SK-N-SH (cell line): ENCODE measurements at regions not wholly inside any gene's neighbourhood (a gene's known extent, or its start where the extent isn't known, plus 50 kb on each side); places are given as distances from the start of the nearest gene placed in this dataset.
"Not testable (repeated sequence)": the region's sequence is repeated elsewhere in the genome, so short reads cannot be mapped to it uniquely, and the experiment has no call there.

Experiments used
- CTCF ChIA-PET: fragments of 300-600, 350-600 bp; formaldehyde crosslinking; extraction: SDS; loops from one replicate; lab custom pipeline; 2021; lab: Yijun Ruan, JAX
- POLR2A ChIA-PET: fragments of 350-600 bp; sonication (Branson Sonifier 250); formaldehyde crosslinking; extraction: SDS; loops from one replicate; lab custom pipeline; 2020; ENCODE audit warnings: antibody characterized with exemption, inconsistent platforms; lab: Yijun Ruan, JAX
- DNase-seq: peaks from one replicate; pipeline ENCODE4 v3.0.0; 2012
- H2AFZ ChIP-seq: fragments of 200-600 bp; sonication (generic); 2 replicates; pipeline ENCODE4 v1.8.1; 2016; ENCODE audit warnings: antibody characterized with exemption, mild to moderate bottlenecking, low read depth
- H3F3A ChIP-seq: fragments of 200-600 bp; sonication (generic); replicated peaks from 2 replicates; pipeline ENCODE3; 2016; ENCODE audit warnings: antibody characterized with exemption, mild to moderate bottlenecking; ENCODE audit not compliant: insufficient read depth
- H3K27ac ChIP-seq, 2 experiments: fragments of 200-500 bp in 1 of 2; fragments of 200-600 bp in 1 of 2; sonication (Bioruptor generic) in 1 of 2; sonication (generic), shearing (Covaris generic) in 1 of 2; 2 replicates each; pipeline versions ENCODE4 v1.5.1 to v1.6.1; 2014 to 2016; ENCODE audit warnings: low read depth in 2 of 2, inconsistent platforms in 1 of 2, low read length in 1 of 2, mild to moderate bottlenecking in 1 of 2, mixed read lengths in 1 of 2
- H3K27me3 ChIP-seq: fragments of 200-600 bp; sonication (generic), shearing (Covaris generic); 2 replicates; pipeline ENCODE4 v1.6.1; 2016; ENCODE audit warnings: mixed run types; ENCODE audit not compliant: insufficient read depth
- H3K36me3 ChIP-seq, 2 experiments: fragments of 200-500 bp in 1 of 2; fragments of 200-600 bp in 1 of 2; sonication (Bioruptor generic) in 1 of 2; sonication (generic) in 1 of 2; replicated peaks in 1 of 2; 2 replicates each; pipeline versions ENCODE3 to v1.5.1; 2014 to 2016; ENCODE audit warnings: low read length in 1 of 2, mild to moderate bottlenecking in 1 of 2; ENCODE audit not compliant: insufficient read depth in 2 of 2, control insufficient read depth in 1 of 2
- H3K4me1 ChIP-seq, 2 experiments: fragments of 200-500 bp in 1 of 2; fragments of 200-600 bp in 1 of 2; sonication (Bioruptor generic) in 1 of 2; sonication (generic), shearing (Covaris generic) in 1 of 2; 2 replicates each; pipeline versions ENCODE4 v1.5.1 to v1.6.1; 2014 to 2016; ENCODE audit warnings: low read depth in 1 of 2, low read length in 1 of 2, mixed run types in 1 of 2; ENCODE audit not compliant: insufficient read depth in 2 of 2, control insufficient read depth in 1 of 2
- H3K4me2 ChIP-seq: fragments of 200-600 bp; sonication (generic), shearing (Covaris generic); 2 replicates; pipeline ENCODE4 v1.6.1; 2017; ENCODE audit warnings: mixed run types
- H3K4me3 ChIP-seq, 2 experiments: fragments of 200-500 bp in 1 of 2; fragments of 200-600 bp in 1 of 2; sonication (Bioruptor generic) in 1 of 2; sonication (generic), shearing (Covaris generic) in 1 of 2; 2 replicates each; pipeline versions ENCODE4 v1.5.1 to v1.8.1; 2014 to 2016; ENCODE audit warnings: low read depth in 2 of 2, inconsistent platforms in 1 of 2, low read length in 1 of 2, mild to moderate bottlenecking in 1 of 2, mixed read lengths in 1 of 2, moderate library complexity in 1 of 2
- H3K79me2 ChIP-seq: fragments of 200-600 bp; sonication (generic); 2 replicates; pipeline ENCODE4 v1.8.1; 2017; ENCODE audit warnings: mild to moderate bottlenecking; ENCODE audit not compliant: insufficient read depth
- H3K9ac ChIP-seq: fragments of 200-600 bp; sonication (generic); 2 replicates; pipeline ENCODE4 v1.6.1; 2017; ENCODE audit warnings: mixed run types
- H3K9me2 ChIP-seq: fragments of 200-600 bp; sonication (generic); 2 replicates; pipeline ENCODE4 v1.6.1; 2017; ENCODE audit warnings: mixed run types
- H3K9me3 ChIP-seq: fragments of 200-600 bp; sonication (generic); 2 replicates; pipeline ENCODE4 v1.6.1; 2017; ENCODE audit warnings: mixed run types, mild to moderate bottlenecking, moderate library complexity
- H4K20me1 ChIP-seq: fragments of 200-600 bp; sonication (generic); 2 replicates; pipeline ENCODE4 v1.6.1; 2017; ENCODE audit warnings: mild to moderate bottlenecking, mixed run types; ENCODE audit not compliant: insufficient read depth
- ELF1 ChIP-seq: IDR thresholded peaks from 2 replicates; pipeline ENCODE4 v1.4.0; 2012
- FOSL2 ChIP-seq: IDR thresholded peaks from 2 replicates; pipeline ENCODE4 v1.4.0; 2012; ENCODE audit warnings: low read depth, mild to moderate bottlenecking, moderate library complexity, borderline replicate concordance
- FOXM1 ChIP-seq: IDR thresholded peaks from 2 replicates; pipeline ENCODE4 v1.4.0; 2012; ENCODE audit warnings: low read depth, mild to moderate bottlenecking
- JUND ChIP-seq: IDR thresholded peaks from 2 replicates; pipeline ENCODE4 v1.4.0; 2012
- MAX ChIP-seq: IDR thresholded peaks from 2 replicates; pipeline ENCODE4 v1.4.0; 2012; ENCODE audit warnings: low read depth
- NRF1 ChIP-seq: IDR thresholded peaks from 2 replicates; pipeline ENCODE4 v1.6.1; 2012; ENCODE audit warnings: low read depth, mild to moderate bottlenecking, low read length
- PBX3 ChIP-seq: IDR thresholded peaks from 2 replicates; pipeline ENCODE4; 2012
- REST ChIP-seq: IDR thresholded peaks from 2 replicates; pipeline ENCODE4 v1.6.1; 2012; ENCODE audit warnings: mild to moderate bottlenecking, low read depth, low read length, moderate library complexity
- RFX5 ChIP-seq: IDR thresholded peaks from 2 replicates; pipeline ENCODE4 v1.6.1; 2012; ENCODE audit warnings: mild to moderate bottlenecking, improper control_type of control experiment, low read length
- SMC3 ChIP-seq: IDR thresholded peaks from 2 replicates; pipeline ENCODE4 v1.6.1; 2012; ENCODE audit warnings: low read depth, low read length, improper control_type of control experiment
- TAF1 ChIP-seq: IDR thresholded peaks from 2 replicates; pipeline ENCODE4 v1.6.1; 2012; ENCODE audit warnings: low read depth, mild to moderate bottlenecking, low read length, moderate library complexity, borderline replicate concordance
- TCF12 ChIP-seq: IDR thresholded peaks from 2 replicates; pipeline ENCODE4 v1.4.0; 2012
- WGBS: methylation state at CpG from one replicate; pipeline ENCODE4 v1.1.6; 2017; ENCODE audit warnings: low lambda C conversion rate; 5-methylcytosine and 5-hydroxymethylcytosine counted together

- no peak overlapping the region for H3K27ac ChIP-seq
- no peaks in the 10 kb centered on the region for H3K9me3 ChIP-seq
- POLR2A ChIA-PET, result no interaction called here
- no peak overlapping the region for H2AFZ ChIP-seq
- H3K4me1 ChIP-seq, result no peaks in the 10 kb centered on the region
- DNase-seq, result no peak
- no peak overlapping the region for H3K4me2 ChIP-seq
- TF ChIP-seq REST (no peak), NRF1 (no peak), PBX3 (no peak), MAX (no peak), SMC3 (no peak), JUND (no peak)
- no peaks in the 10 kb centered on the region for H4K20me1 ChIP-seq
- CTCF ChIA-PET, result interaction anchor here (3.5 kb wide), 1 partner anchor 11 kb away, joined by 13 read pairs; no protein-coding TSS in a partner anchor
- H3K36me3 ChIP-seq, result no peaks in the 10 kb centered on the region
- no peaks in the 10 kb centered on the region for H3K9me2 ChIP-seq
- H3K4me3 ChIP-seq, result no peak overlapping the region
- H3K27me3 ChIP-seq, result peaks cover 10% of the 10 kb centered on the region; the same call in 1 of the 2 replicates
- no peaks in the 10 kb centered on the region for H3F3A ChIP-seq
- no peaks in the 10 kb centered on the region for H3K79me2 ChIP-seq
- no peak overlapping the region for H3K9ac ChIP-seq
- 42% methylated on average over 2 of the region's 2 CpGs for WGBS
Measured at GRCh38 chrX:109922190-109922589, 80.7 kb upstream of the TMEM164 start.

GRCh38 chrX:109925003-109925402 lies 77.9 kb upstream of the TMEM164 start:
- H3K9me2 ChIP-seq, H3K9ac ChIP-seq, H3K4me3 ChIP-seq, H3K4me1 ChIP-seq, CTCF ChIA-PET, DNase-seq, H3F3A ChIP-seq, H3K36me3 ChIP-seq, H3K79me2 ChIP-seq, H4K20me1 ChIP-seq, POLR2A ChIA-PET, H3K4me2 ChIP-seq, H3K27me3 ChIP-seq, H3K9me3 ChIP-seq, H3K27ac ChIP-seq, H2AFZ ChIP-seq: not testable (repeated sequence)
- WGBS, result 44% methylated on average over 3 of the region's 3 CpGs

GRCh38 chrX:109925656-109926055 lies 77.3 kb upstream of the TMEM164 start:
- H3K9me2 ChIP-seq, result no peaks in the 10 kb centered on the region
- H3K4me3 ChIP-seq, result no peak overlapping the region
- no peak overlapping the region for H3K27ac ChIP-seq
- ChIA-PET POLR2A (no interaction called here), CTCF (no interaction called here)
- no peaks in the 10 kb centered on the region for H3K4me1 ChIP-seq
- H3K79me2 ChIP-seq, result no peaks in the 10 kb centered on the region
- H4K20me1 ChIP-seq, result no peaks in the 10 kb centered on the region
- no peak overlapping the region for H2AFZ ChIP-seq
- H3K9me3 ChIP-seq, result no peaks in the 10 kb centered on the region
- H3K4me2 ChIP-seq, result no peak overlapping the region
- no peaks in the 10 kb centered on the region for H3F3A ChIP-seq
- no peaks in the 10 kb centered on the region; the same call in 1 of the 2 replicates for H3K27me3 ChIP-seq
- TF ChIP-seq PBX3 (no peak), FOSL2 (no peak), FOXM1 (no peak), TCF12 (no peak), RFX5 (no peak), TAF1 (no peak), ELF1 (no peak)
- H3K9ac ChIP-seq, result no peak overlapping the region
- no peak for DNase-seq
- H3K36me3 ChIP-seq, result no peaks in the 10 kb centered on the region
